GM12891 (cell line): ENCODE measurements at regions not wholly inside any gene's neighbourhood (a gene's known extent, or its start where the extent isn't known, plus 50 kb on each side); places are given as distances from the start of the nearest gene placed in this dataset.
"Not testable (repeated sequence)": the region's sequence is repeated elsewhere in the genome, so short reads cannot be mapped to it uniquely, and the experiment has no call there.

Experiments used
- DNase-seq: peaks from one replicate; pipeline ENCODE4 v3.0.0; 2011; ENCODE audit warnings: low spot score; ENCODE audit not compliant: insufficient read length
- FAIRE-seq: peaks from 2 replicates; lab custom pipeline; 2011; peaks lifted over from hg19 to GRCh38; lab: Jason Lieb, UNC
- PAX5 ChIP-seq: IDR thresholded peaks from 2 replicates; pipeline ENCODE4 v1.6.1; 2011; ENCODE audit warnings: low read length, moderate library complexity, mild to moderate bottlenecking; ENCODE audit not compliant: insufficient read depth, severe bottlenecking
- POLR2A ChIP-seq: IDR thresholded peaks from 2 replicates; pipeline ENCODE4 v1.6.1; 2011; ENCODE audit warnings: low read depth, low read length, control low read depth
- POLR2AphosphoS5 ChIP-seq: IDR thresholded peaks from 2 replicates; pipeline ENCODE4 v1.6.1; 2011; ENCODE audit warnings: low read depth, low read length, control low read depth
- POU2F2 ChIP-seq: IDR thresholded peaks from 2 replicates; pipeline ENCODE4 v1.6.1; 2011; ENCODE audit warnings: low read depth, mild to moderate bottlenecking, control low read depth, low read length, moderate library complexity
- SPI1 ChIP-seq: IDR thresholded peaks from 2 replicates; pipeline ENCODE4 v1.6.1; 2011; ENCODE audit warnings: low read depth, low read length, control low read depth
- TAF1 ChIP-seq: IDR thresholded peaks from 2 replicates; pipeline ENCODE4 v1.6.1; 2011; ENCODE audit warnings: low read depth, low read length, control low read depth

DNA sequence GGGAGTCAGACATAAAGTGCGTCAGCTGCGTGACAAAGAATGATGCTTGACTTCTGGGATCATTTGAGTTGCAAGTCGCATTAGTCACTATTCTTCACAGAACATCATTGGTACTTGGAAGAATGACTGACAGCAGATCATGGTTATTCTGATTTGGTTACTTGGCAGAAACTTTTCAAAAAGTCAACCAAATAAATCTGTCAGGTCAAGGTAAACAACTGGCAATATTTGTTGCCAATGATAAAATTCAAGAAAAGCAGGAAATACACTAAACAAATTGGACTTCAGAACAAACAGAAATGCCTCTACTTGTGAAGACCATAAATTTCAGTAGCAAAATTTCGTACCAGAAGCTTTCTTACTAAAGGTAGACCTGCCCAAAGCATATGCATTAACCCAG lies 221.6 kb downstream of the TFAP2A start:
- FAIRE-seq (no peak), DNase-seq (no peak)
- no peak for TF ChIP-seq POU2F2
- no peak for TF ChIP-seq PAX5
- no peak for TF ChIP-seq POLR2A
- no peak for TF ChIP-seq SPI1
- no peak for TF ChIP-seq TAF1
- no peak for TF ChIP-seq POLR2AphosphoS5

DNA sequence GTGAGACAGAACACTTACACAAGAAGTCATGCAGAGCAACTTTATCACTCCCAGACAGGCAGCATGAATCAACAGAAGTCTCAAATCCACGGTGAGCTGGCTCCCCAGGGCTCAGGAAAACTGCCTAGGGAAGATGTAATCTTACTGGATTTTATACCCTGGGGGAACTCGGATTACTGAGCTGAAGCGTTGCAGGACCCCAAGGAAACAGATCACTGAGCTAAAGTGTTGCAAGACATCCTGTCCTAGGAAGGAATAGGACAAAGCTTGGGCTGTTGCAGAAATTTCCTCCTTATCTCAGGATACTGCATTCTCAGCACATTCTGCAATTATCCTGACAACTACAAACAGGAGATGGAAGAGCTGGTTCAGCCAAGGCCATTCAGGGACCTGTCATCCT lies 224.8 kb downstream of the TFAP2A start:
- DNase-seq (no peak), FAIRE-seq (no peak)
- TF ChIP-seq POU2F2 (no peak), SPI1 (no peak), TAF1 (no peak), POLR2A (no peak), PAX5 (no peak), POLR2AphosphoS5 (no peak)

DNA sequence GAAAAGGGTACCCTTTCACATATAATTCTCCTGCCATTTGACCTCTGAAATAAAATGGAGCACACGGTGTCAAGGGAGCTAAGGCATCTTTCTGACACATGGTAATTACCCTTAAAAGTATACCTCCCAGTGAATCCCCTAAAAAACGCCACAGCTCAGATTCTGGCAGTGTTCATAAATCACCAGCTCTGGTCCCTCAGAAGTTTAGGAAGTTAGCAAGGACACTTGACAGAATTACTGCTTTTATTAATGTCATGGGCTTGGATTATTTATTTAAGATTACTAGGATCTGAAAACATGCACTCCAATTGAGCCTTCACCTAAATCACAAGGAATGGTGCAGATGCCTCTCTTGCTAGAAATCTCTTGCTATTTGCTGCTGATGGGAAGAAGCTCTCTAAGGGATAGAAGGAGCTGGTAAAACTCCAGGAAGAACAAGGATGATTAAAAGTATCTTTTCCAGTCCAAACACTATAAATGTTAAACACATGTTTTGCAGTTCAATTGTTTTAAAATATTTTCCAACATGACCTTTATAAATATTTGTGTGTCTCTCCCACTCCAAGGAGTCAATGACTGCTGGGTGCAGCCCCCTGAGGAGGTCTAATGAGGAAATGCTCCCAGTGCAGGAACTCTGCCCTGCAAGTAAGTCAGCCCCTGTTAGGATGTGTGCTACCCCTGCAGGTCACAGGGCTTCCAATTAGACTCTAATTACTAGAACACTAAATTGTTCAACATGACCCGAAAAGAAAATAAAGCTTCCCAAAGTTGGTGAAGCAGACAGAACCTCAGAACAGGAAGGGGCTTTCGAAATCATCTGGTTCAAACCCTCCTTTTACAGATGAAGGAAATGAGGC lies 230.3 kb downstream of the TFAP2A start:
- FAIRE-seq = no peak

DNA sequence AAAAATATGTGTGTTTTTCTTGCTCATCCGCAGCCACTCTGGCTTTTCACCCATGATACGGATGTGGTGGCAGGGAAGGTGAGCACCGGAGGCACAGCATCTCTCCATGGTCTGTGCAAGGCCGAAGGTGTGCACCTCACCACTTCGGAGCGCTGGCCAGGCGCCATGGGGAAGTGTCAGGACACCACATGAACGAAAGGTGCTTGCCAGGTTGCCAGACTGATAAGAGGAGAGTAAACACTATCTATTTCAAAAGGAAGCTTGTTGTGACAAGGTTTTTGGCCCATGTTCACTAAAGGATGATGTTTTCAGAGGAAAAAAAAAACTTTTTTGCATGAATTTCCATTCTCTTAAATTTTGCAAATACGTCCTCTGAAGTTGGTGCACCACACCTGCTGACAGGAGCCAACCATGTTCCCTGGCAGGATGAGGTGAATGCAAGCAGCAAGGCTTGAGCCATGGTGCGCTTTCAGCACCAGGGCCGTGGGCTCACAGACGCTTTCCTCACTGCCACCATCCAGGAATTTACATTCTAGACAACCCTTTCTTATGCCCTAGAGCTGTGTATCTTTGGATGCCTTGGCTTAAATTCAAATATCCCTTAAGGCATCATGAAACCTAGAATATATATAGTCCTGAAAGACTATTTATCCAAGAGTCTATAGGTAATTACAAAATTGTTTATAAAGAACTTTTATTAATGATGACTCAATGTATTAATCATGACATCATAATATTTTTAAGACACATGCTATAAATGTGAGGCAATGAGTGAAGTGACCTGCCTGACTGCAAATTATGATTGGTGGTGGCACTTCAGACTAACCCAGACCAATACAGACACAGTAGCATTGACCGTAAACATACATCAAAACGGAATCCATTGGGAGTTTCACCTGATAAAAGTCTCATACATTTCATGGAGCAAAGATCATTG lies 234.5 kb downstream of the TFAP2A start:
- DNase-seq = no peak
- TF ChIP-seq TAF1 (no peak), SPI1 (no peak), POLR2AphosphoS5 (no peak), POU2F2 (no peak), PAX5 (no peak), POLR2A (no peak)
- no peak for FAIRE-seq

More for the DNA sequence above, 230.3 kb downstream of the TFAP2A start:
- DNase-seq = no peak
- TF ChIP-seq PAX5 = no peak
- TF ChIP-seq POLR2A = no peak
- no peak for TF ChIP-seq POLR2AphosphoS5
- TF ChIP-seq POU2F2 = no peak
- TF ChIP-seq SPI1 = no peak
- no peak for TF ChIP-seq TAF1

DNA sequence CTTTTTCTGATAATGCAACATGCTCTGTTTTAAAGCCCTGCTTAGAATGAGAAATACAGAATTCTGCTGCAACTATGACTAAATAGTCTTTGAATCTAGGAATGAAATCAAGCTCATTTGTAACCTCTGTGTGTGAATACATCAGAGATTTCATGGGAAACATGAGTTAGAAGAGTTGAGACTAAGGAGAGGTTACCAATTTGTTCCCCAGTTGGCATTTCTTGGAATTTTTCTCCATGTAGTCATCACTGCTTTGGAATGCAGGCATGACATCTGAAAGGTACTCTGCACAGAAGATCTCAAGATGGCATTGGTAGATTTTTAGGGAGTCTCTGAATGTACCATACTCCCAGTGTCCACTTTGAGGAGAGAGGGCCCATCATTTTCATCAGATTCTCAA lies 237.2 kb downstream of the TFAP2A start:
- TF ChIP-seq TAF1 (no peak), SPI1 (no peak), POLR2AphosphoS5 (no peak), PAX5 (no peak), POU2F2 (no peak), POLR2A (no peak)
- DNase-seq (no peak), FAIRE-seq (no peak)

DNA sequence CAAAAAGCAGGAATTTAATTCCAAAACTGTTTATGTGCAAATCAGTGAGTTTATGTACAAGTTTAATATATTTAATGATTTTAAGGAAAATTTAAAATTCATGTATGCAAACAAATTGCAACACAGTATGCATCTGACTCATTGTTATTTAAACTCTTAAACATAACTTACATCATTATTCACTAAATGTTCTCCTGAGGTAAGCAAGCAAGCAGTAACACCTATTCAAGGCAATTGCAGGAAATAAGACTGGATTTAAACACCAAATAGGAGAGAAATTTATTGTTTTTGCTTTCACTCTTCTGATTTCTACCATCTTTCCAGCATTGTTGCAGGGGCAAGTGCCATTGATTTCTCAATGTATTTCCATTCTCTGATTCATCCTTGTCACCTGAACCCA lies 239.5 kb downstream of the TFAP2A start:
- DNase-seq = no peak
- TF ChIP-seq POLR2A = no peak
- TF ChIP-seq POU2F2 = no peak
- TF ChIP-seq PAX5 = no peak
- TF ChIP-seq SPI1 = no peak
- no peak for TF ChIP-seq TAF1
- TF ChIP-seq POLR2AphosphoS5 = no peak
- no peak for FAIRE-seq

DNA sequence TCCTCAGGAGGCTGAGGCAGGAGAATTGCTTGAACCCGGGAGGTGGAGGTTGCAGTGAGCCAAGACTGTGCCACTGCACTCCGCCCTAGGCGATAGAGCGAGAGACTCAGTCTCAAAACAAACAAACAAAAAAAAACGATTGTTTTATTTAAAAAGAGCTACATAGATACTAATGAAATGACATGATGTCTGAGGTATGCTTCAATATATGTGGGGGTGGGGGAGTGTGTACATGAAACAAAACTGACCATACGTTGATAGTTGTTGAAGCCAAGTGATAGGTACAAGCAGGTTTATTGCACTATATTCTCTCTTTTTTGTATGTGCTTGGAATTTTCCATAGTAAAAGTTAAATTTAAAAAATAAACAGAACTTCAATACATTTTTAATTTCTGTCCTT lies 240.1 kb downstream of the TFAP2A start:
- DNase-seq (no peak), FAIRE-seq (no peak)
- TF ChIP-seq PAX5 (no peak), POU2F2 (no peak), TAF1 (no peak), POLR2A (no peak), SPI1 (no peak), POLR2AphosphoS5 (no peak)

DNA sequence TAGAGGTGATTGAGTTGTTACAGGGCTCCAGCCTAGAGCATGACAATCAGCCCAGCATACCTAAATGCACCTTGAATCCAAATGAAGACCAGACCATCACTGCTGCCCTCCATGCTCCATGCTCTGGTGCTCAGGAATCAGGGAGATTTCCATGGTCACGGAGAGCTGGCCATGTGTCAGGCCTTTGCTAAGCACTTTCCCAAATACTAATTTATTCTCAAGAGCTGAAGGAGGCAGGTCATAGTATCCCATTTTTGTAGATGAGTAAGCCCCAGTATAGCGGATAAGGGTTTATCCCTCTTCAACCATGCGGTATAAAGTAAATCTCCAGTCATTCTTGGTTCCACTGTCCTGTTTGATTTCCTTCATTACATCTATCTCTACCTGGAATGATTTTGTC lies 240.8 kb downstream of the TFAP2A start:
- no peak for FAIRE-seq
- DNase-seq = no peak
- TF ChIP-seq TAF1 (no peak), POU2F2 (no peak), POLR2AphosphoS5 (no peak)

DNA sequence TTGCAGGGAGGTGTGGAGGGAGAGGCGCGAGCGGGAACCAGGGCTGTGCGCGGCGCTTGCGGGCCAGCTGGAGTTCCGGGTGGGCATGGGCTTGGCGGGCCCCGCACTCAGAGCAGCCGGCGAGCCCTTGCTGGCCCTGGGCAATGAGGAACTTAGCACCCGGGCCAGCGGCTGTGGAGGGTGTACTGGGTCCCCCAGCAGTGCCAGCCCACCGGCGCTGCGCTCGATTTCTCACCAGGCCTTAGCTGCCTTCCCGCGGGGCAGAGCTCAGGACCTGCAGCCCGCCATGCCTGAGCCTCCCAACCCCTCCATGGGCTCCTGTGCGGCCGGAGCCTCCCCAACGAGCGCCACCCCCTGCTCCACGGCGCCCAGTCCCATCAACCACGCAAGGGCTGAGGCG lies 243.2 kb downstream of the TFAP2A start:
- FAIRE-seq, DNase-seq: not testable (repeated sequence)

DNA sequence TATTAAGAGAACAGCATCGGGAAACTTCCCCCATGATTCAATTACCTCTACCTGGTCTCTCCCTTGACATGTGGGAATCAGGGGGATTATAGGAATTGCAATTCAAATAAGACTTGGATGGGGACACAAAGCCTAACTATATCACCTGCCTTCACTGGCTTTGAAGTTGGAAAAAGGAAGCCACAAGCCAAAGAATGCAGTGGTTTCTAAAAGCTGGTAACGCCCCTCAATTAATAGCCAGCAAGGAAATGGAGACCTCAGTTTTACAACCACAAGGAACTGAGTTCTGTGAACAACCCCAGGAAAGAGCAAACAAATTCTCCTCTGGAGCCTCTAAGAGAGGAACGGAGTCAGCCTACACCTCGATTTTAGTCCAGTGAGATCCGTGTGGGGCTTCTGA lies 244.1 kb downstream of the TFAP2A start:
- TF ChIP-seq TAF1 (no peak), SPI1 (no peak), POLR2A (no peak), PAX5 (no peak), POU2F2 (no peak), POLR2AphosphoS5 (no peak)
- DNase-seq (no peak), FAIRE-seq (no peak)
